ENCODE measurements at regions not wholly inside any gene's neighbourhood (a gene's known extent, or its start where the extent isn't known, plus 50 kb on each side); places are given as distances from the start of the nearest gene placed in this dataset.
A peak's percentile ranks its signal among the peaks of the same experiment; 100 is the strongest.

DNA sequence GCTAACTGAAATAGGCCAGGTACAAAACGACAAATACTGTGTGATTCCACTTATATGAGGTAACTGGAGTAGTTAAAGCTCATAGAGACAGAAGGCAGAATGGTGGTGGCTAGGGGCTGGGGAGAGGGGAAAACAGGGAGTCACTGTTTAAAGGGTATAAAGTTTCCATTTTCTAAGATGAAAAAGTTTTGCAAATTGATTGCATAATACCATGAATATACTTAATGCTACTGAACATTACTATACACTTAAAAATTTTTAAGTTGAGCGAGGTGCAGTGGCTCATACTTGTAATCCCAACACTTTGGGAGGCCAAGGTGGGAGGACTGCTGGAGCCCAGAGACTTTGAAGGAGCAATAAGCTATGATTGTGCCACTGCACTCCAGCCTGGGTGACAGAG, 138.6 kb upstream of the ARID1B start:
- H3K27me3 ChIP-seq: no peaks in the 10 kb centered on the region
- no peak for DNase-seq (ENCODE audit: low spot score in 2 of 2)
- no peak overlapping the region for H3K27ac ChIP-seq
- intact Hi-C loops (cut with DNase I): no loop called here
- no peak overlapping the region for H3K4me3 ChIP-seq
- no peaks in the 10 kb centered on the region for H3K9me3 ChIP-seq
- TF ChIP-seq, protein P1, sequence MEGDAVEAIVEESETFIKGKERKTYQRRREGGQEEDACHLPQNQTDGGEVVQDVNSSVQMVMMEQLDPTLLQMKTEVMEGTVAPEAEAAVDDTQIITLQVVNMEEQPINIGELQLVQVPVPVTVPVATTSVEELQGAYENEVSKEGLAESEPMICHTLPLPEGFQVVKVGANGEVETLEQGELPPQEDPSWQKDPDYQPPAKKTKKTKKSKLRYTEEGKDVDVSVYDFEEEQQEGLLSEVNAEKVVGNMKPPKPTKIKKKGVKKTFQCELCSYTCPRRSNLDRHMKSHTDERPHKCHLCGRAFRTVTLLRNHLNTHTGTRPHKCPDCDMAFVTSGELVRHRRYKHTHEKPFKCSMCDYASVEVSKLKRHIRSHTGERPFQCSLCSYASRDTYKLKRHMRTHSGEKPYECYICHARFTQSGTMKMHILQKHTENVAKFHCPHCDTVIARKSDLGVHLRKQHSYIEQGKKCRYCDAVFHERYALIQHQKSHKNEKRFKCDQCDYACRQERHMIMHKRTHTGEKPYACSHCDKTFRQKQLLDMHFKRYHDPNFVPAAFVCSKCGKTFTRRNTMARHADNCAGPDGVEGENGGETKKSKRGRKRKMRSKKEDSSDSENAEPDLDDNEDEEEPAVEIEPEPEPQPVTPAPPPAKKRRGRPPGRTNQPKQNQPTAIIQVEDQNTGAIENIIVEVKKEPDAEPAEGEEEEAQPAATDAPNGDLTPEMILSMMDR (IDR thresholded peaks at IDR 0.05): no peak
- peaks cover 0 to 2% of the 10 kb centered on the region in 2 donors for H3K4me1 ChIP-seq
- no peaks in the 10 kb centered on the region for H3K36me3 ChIP-seq

DNA sequence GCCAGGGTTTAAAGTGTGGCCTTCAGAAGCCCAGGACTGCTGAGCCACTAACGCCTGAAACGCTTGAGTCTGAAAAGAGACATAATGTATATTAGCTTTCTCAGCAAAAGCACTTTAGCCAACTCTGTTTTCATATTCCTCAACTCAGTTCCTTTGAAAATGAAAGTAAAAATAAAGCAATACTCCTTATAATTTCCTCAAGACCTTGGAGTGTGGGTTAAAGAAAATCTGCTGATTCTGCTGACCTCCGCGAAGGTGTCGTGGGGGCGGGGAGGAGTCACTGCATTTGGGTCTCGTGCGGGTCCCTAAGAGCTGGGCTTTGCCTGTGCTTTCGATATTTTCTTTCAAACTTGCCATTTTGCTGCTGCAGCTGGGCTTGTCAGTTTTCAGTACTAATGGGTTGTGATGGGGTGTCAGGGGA, 142.2 kb upstream of the ARID1B start:
- no peak overlapping the region for H3K27ac ChIP-seq
- intact Hi-C loops (cut with DNase I): no loop called here
- TF ChIP-seq, protein P1 (IDR thresholded peaks at IDR 0.05): no peak

DNA sequence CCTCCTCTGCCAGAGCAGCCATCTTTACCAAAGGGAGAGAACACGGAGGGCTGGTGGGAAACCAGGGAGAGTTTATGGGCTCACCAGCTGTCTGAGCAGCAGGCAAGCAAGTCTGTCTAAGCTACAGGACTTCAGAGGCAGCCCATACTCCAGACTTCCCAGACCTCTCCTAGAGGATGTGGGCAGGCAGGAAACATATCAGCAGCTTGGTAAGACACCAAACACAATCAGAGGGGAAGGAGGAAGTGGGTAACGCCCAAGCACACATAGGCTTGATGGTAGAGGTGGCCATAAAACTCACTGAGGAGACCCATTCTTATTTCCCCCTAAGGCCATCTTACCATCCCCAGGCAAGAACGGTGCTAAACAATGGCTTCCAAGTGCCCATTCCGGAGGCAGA, 143.1 kb upstream of the ARID1B start:
- intact Hi-C loops (cut with DNase I): no loop called here
- no peak overlapping the region for H3K4me3 ChIP-seq
- H3K36me3 ChIP-seq: no peaks in the 10 kb centered on the region
- H3K9me3 ChIP-seq: no peaks in the 10 kb centered on the region
- DNase-seq (ENCODE audit: low spot score in 2 of 2): no peak
- TF ChIP-seq, protein P1 (IDR thresholded peaks at IDR 0.05): no peak
- peaks cover 0 to 2% of the 10 kb centered on the region in 2 donors for H3K4me1 ChIP-seq
- H3K27ac ChIP-seq: no peak overlapping the region
- H3K27me3 ChIP-seq: no peaks in the 10 kb centered on the region

More for the DNA sequence above, 142.2 kb upstream of the ARID1B start:
- Histone ChIP-seq H3K36me3 (no peaks in the 10 kb centered on the region), H3K4me1 (peaks cover 0 to 2% of the 10 kb centered on the region in 2 donors), H3K9me3 (no peaks in the 10 kb centered on the region), H3K4me3 (peak overlapping the region; percentile 37 to 57), H3K27me3 (no peaks in the 10 kb centered on the region)
- no peak for DNase-seq (ENCODE audit: low spot score in 2 of 2)

DNA sequence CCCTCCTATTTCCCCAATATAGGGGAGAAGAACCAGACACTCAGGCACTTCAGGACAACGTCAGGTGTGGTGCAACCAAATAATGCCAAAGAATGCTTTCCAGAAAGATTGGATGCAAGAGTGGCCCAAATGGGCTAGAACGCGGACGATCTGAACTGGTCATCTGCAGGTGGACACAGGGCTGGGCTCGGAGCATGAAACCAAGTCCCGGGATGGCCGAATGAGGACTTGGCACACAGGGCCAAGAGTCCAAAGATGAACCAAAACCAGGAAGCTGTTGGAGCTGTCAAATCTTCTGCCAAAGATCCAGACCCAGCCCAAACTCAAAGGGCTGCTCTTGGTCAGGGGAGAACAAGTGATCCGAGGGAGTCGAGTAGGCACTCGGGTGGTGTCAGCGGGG, 143.9 kb upstream of the ARID1B start:
- Histone ChIP-seq H3K9me3 (no peaks in the 10 kb centered on the region), H3K27me3 (no peaks in the 10 kb centered on the region), H3K4me1 (peaks cover 0 to 2% of the 10 kb centered on the region in 2 donors), H3K36me3 (no peaks in the 10 kb centered on the region), H3K27ac (no peak overlapping the region), H3K4me3 (no peak overlapping the region)
- intact Hi-C loops (cut with DNase I): no loop called here
- DNase-seq (ENCODE audit: low spot score in 2 of 2): no peak
- TF ChIP-seq, protein P1 (IDR thresholded peaks at IDR 0.05): no peak

DNA sequence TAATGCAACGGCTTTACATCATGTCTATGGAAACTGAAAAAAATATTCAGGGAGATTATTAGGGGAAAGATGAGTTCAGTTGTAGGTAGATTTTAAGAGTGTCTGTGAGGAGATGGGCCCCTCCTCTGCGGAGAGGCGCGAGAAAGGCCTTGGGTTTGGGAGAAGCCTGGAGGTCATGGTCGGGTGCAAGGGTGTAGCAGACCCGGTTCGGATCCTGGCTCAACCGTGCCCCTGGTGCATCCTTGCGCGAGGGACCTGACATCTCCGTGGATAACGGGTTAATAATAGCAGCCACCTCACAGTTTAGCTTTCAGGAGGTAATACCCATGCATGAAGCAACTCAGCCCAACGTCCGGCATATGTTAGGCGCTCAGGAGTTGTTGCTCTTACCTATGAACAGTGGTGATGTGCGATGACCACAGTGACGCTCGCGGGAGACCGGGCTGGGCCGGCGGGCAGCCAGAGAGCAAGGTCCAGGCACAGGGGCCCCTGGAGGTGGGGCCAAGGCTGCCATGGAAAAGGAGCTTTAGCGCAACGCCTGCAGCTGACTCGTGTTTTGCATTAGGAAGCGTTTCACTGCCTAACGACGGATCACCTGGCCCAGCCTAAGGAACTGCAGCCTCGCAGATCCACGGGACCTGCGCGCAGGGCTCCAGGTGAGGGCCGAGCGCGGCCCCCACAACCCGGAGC, 146.4 kb upstream of the ARID1B start:
- no peak overlapping the region for H3K4me3 ChIP-seq
- no peak overlapping the region for H3K27ac ChIP-seq
- H3K9me3 ChIP-seq: no peaks in the 10 kb centered on the region
- intact Hi-C loops (cut with DNase I): no loop called here
- no peaks in the 10 kb centered on the region for H3K27me3 ChIP-seq
- no peaks in the 10 kb centered on the region for H3K36me3 ChIP-seq
- H3K4me1 ChIP-seq: peaks cover 0 to 2% of the 10 kb centered on the region in 2 donors
- TF ChIP-seq, protein P1 (IDR thresholded peaks at IDR 0.05): no peak
- DNase-seq (ENCODE audit: low spot score in 2 of 2): no peak

Data from ascending aorta (tissue), 2 donors.